SU-DHL-6 (cell line): ENCODE measurements at regions not wholly inside any gene's neighbourhood (a gene's known extent, or its start where the extent isn't known, plus 50 kb on each side); places are given as distances from the start of the nearest gene placed in this dataset.
"Not testable (repeated sequence)": the region's sequence is repeated elsewhere in the genome, so short reads cannot be mapped to it uniquely, and the experiment has no call there.

Experiments used
- EZH2phosphoT487 ChIP-seq: fragments of 200-600 bp; sonication (generic), shearing (Covaris generic); conservative IDR thresholded peaks from 2 replicates; pipeline ENCODE4 v1.6.1; 2018; ENCODE audit warnings: mild to moderate bottlenecking, antibody characterized with exemption, low read length, moderate library complexity, mixed read lengths
- TF ChIP-seq, protein P1 (sequence below): fragments of 200-600 bp; sonication (generic); IDR thresholded peaks from one replicate; pipeline ENCODE4 v1.5.1; 2017; ENCODE audit warnings: antibody characterized with exemption, mild to moderate bottlenecking, low read length, moderate library complexity; ENCODE audit not compliant: insufficient read depth, poor library complexity, severe bottlenecking

GRCh38 chr1:804378-805115, 118.1 kb upstream of the OR4F16 start:
- TF ChIP-seq, protein P1, sequence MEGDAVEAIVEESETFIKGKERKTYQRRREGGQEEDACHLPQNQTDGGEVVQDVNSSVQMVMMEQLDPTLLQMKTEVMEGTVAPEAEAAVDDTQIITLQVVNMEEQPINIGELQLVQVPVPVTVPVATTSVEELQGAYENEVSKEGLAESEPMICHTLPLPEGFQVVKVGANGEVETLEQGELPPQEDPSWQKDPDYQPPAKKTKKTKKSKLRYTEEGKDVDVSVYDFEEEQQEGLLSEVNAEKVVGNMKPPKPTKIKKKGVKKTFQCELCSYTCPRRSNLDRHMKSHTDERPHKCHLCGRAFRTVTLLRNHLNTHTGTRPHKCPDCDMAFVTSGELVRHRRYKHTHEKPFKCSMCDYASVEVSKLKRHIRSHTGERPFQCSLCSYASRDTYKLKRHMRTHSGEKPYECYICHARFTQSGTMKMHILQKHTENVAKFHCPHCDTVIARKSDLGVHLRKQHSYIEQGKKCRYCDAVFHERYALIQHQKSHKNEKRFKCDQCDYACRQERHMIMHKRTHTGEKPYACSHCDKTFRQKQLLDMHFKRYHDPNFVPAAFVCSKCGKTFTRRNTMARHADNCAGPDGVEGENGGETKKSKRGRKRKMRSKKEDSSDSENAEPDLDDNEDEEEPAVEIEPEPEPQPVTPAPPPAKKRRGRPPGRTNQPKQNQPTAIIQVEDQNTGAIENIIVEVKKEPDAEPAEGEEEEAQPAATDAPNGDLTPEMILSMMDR: not testable (repeated sequence)
- not testable (repeated sequence) for TF ChIP-seq EZH2phosphoT487
